ENCODE measurements at regions not wholly inside any gene's neighbourhood (a gene's known extent, or its start where the extent isn't known, plus 50 kb on each side); places are given as distances from the start of the nearest gene placed in this dataset.
"Not testable (repeated sequence)": the region's sequence is repeated elsewhere in the genome, so short reads cannot be mapped to it uniquely, and the experiment has no call there.

DNA sequence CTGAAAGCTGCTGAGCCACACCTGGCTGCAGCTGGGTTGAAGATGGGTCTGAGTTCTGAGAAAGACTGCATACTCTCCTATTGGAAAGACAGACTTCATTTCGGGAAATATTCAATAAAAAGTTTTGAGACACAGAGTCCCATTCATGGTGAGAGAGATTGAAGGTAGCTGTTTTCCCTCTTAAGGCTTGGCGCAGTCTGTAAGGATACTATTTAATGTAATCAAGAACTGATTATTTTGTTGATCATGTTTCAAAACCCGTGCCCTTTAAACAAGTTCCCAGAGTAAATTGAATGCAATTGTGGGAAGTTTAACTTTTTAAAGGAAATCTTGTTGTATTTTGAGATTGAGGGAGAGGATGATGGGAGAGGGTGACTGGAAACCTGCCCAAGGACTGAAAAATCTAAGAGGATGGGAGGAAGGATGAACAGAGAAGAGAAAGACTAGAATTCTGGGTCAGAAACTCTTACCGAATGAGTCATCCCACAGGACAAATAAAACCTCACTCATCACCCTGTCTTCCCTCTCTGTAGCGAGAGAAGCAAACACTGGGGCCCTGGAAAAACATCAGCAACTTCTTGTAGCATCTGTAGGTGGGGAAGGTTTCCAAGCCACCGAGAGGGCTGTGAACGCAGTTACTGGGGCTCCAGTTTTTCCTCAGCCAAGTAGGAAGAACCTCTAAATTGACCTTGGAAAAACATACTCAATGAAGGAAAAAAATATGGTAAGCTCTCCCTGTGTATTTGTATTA, 193.2 kb upstream of the TPRG1 start:
- Histone ChIP-seq H3K4me1 (ENCODE audit: control insufficient read depth, insufficient read depth, low read length) (no peaks in the 10 kb centered on the region), H3K36me3 (ENCODE audit: control insufficient read depth, insufficient read depth, low read length) (no peaks in the 10 kb centered on the region), H3K27me3 (ENCODE audit: control insufficient read depth, insufficient read depth, low read length) (peaks cover 4% of the 10 kb centered on the region), H3K9ac (ENCODE audit: low read length) (no peak overlapping the region), H3K27ac (ENCODE audit: low read depth, low read length) (no peak overlapping the region), H3K4me3 (ENCODE audit: low read length) (no peak overlapping the region)

- peaks cover 4% of the 10 kb centered on the region for H3K27me3 ChIP-seq (ENCODE audit: control insufficient read depth, insufficient read depth, low read length)
- no peaks in the 10 kb centered on the region for H3K36me3 ChIP-seq (ENCODE audit: control insufficient read depth, insufficient read depth, low read length)
- no peak overlapping the region for H3K27ac ChIP-seq (ENCODE audit: low read depth, low read length)
- no peaks in the 10 kb centered on the region for H3K4me1 ChIP-seq (ENCODE audit: control insufficient read depth, insufficient read depth, low read length)
- no peak overlapping the region for H3K9ac ChIP-seq (ENCODE audit: low read length)
- no peak overlapping the region for H3K4me3 ChIP-seq (ENCODE audit: low read length)
Measured at GRCh38 chr3:188979248-188979647, 192.5 kb upstream of the TPRG1 start.

- no peak overlapping the region for H3K9ac ChIP-seq (ENCODE audit: low read length)
- H3K36me3 ChIP-seq (ENCODE audit: control insufficient read depth, insufficient read depth, low read length): no peaks in the 10 kb centered on the region
- peaks cover 4% of the 10 kb centered on the region for H3K27me3 ChIP-seq (ENCODE audit: control insufficient read depth, insufficient read depth, low read length)
- no peak overlapping the region for H3K4me3 ChIP-seq (ENCODE audit: low read length)
- H3K27ac ChIP-seq (ENCODE audit: low read depth, low read length): no peak overlapping the region
- H3K4me1 ChIP-seq (ENCODE audit: control insufficient read depth, insufficient read depth, low read length): no peaks in the 10 kb centered on the region
Measured at GRCh38 chr3:188979669-188980310, 192.0 kb upstream of the TPRG1 start.

DNA sequence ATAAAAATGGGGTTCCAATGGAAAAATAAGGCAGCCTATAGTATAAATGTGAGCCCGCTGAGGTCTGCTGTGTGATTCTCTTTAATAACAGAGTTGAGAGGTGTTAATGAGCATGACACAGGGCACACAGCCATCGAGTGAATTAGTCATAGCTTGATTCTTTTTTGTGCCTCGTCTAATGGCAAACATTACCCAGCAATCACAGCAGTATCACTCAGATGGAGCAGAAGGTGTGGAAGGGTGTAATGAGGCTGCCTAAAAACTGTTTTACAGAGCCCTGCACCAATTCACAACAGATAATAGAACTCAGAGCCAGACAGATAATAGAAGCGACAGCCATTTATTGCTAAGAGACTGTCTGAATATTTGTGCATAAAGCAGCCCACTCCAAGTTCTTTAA, 178.6 kb upstream of the TPRG1 start:
- Histone ChIP-seq H3K36me3 (ENCODE audit: control insufficient read depth, insufficient read depth, low read length) (no peaks in the 10 kb centered on the region), H3K27ac (ENCODE audit: low read depth, low read length) (no peak overlapping the region), H3K4me1 (ENCODE audit: control insufficient read depth, insufficient read depth, low read length) (no peaks in the 10 kb centered on the region), H3K9ac (ENCODE audit: low read length) (no peak overlapping the region), H3K4me3 (ENCODE audit: low read length) (no peak overlapping the region), H3K27me3 (ENCODE audit: control insufficient read depth, insufficient read depth, low read length) (no peaks in the 10 kb centered on the region)

DNA sequence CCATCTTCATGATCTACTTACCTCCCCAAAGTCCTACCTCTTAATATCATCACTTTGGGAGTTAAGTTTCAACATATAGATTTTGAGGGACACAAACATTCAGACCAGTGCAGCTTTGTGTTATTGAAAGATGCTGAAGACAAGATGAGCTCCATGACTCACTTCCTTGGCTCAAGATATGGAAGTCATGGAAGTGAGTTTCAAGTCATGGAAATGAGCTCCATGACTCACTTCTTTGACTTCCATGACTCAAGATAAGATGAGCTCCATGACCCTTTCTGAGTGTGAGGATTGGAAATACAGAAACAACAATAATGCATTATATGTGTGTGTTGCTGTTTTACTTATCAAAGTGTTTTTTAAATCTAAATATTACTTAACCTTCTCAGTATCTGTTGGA, 170.2 kb upstream of the TPRG1 start:
- no peaks in the 10 kb centered on the region for H3K36me3 ChIP-seq (ENCODE audit: control insufficient read depth, insufficient read depth, low read length)
- no peak overlapping the region for H3K27ac ChIP-seq (ENCODE audit: low read depth, low read length)
- no peak overlapping the region for H3K4me3 ChIP-seq (ENCODE audit: low read length)
- no peaks in the 10 kb centered on the region for H3K4me1 ChIP-seq (ENCODE audit: control insufficient read depth, insufficient read depth, low read length)
- no peaks in the 10 kb centered on the region for H3K27me3 ChIP-seq (ENCODE audit: control insufficient read depth, insufficient read depth, low read length)
- H3K9ac ChIP-seq (ENCODE audit: low read length): no peak overlapping the region

GRCh38 chr3:189003410-189003809, 168.4 kb upstream of the TPRG1 start:
- Histone ChIP-seq H3K4me1 (ENCODE audit: control insufficient read depth, insufficient read depth, low read length) (no peaks in the 10 kb centered on the region), H3K27ac (ENCODE audit: low read depth, low read length) (no peak overlapping the region), H3K9ac (ENCODE audit: low read length) (no peak overlapping the region), H3K4me3 (ENCODE audit: low read length) (no peak overlapping the region), H3K36me3 (ENCODE audit: control insufficient read depth, insufficient read depth, low read length) (no peaks in the 10 kb centered on the region), H3K27me3 (ENCODE audit: control insufficient read depth, insufficient read depth, low read length) (no peaks in the 10 kb centered on the region)

GRCh38 chr3:189013224-189013888, 158.4 kb upstream of the TPRG1 start:
- Histone ChIP-seq H3K9ac (ENCODE audit: low read length) (no peak overlapping the region), H3K36me3 (ENCODE audit: control insufficient read depth, insufficient read depth, low read length) (no peaks in the 10 kb centered on the region)

DNA sequence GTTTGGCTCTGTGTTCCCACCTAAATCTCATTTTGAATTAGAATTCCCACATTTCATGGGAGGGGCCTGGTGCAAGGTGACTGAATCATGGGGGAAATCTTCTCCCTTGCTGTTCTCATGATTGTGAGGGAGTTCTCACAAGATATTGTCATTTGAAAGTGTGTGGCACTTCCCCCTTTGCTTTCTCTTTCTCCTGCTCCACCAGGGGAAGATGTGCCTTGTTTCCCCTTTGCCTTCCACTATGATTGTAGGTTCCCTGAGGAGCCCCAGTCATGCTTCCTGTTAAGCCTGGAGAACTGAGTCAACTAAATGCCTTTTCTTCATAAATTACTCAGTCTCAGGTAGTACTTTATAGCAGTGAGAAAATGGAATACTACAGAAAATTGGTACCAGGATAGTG, 157.2 kb upstream of the TPRG1 start:
- Histone ChIP-seq H3K4me1 (ENCODE audit: control insufficient read depth, insufficient read depth, low read length) (no peaks in the 10 kb centered on the region), H3K4me3 (ENCODE audit: low read length) (no peak overlapping the region), H3K27me3 (ENCODE audit: control insufficient read depth, insufficient read depth, low read length) (no peaks in the 10 kb centered on the region), H3K9ac (ENCODE audit: low read length) (no peak overlapping the region), H3K36me3 (ENCODE audit: control insufficient read depth, insufficient read depth, low read length) (no peaks in the 10 kb centered on the region), H3K27ac (ENCODE audit: low read depth, low read length) (no peak overlapping the region)

More at GRCh38 chr3:189013224-189013888, 158.4 kb upstream of the TPRG1 start:
- H3K4me1 ChIP-seq (ENCODE audit: control insufficient read depth, insufficient read depth, low read length): no peaks in the 10 kb centered on the region
- no peaks in the 10 kb centered on the region for H3K27me3 ChIP-seq (ENCODE audit: control insufficient read depth, insufficient read depth, low read length)
- no peak overlapping the region for H3K27ac ChIP-seq (ENCODE audit: low read depth, low read length)
- H3K4me3 ChIP-seq (ENCODE audit: low read length): no peak overlapping the region

DNA sequence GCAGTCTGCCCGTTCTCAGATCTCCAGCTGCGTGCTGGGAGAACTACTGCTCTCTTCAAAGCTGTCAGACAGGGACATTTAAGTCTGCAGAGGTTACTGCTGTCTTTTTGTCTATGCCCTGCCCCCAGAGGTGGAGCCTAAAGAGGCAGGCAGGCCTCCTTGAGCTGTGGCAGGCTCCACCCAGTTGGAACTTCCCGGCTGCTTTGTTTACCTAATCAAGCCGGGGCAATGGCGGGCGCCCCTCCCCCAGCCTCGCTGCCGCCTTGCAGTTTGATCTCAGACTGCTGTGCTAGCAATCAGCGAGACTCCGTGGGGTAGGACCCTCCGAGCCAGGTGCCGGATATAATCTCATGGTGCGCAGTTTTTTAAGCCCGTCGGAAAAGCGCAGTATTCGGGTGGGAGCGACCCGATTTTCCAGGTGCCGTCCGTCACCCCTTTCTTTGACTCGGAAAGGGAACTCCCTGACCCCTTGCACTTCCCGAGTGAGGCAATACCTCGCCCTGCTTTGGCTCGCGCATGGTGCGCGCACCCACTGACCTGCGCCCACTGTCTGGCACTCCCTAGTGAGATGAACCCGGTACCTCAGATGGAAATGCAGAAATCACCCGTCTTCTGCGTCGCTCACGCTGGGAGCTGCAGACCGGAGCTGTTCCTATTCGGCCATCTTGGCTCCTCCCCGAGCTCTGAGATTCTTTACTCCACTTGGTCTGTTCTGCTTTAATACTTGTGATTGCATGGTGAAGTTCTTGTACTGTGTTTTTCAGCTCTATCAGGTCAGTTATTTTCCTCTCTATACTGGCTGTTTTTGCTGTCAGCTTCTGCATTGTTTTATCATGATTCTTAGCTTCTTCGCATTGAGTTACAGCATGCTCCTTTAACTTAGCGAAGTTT, 148.9 kb upstream of the TPRG1 start:
- H3K27me3 ChIP-seq (ENCODE audit: control insufficient read depth, insufficient read depth, low read length); H3K36me3 ChIP-seq (ENCODE audit: control insufficient read depth, insufficient read depth, low read length); H3K27ac ChIP-seq (ENCODE audit: low read depth, low read length); H3K4me3 ChIP-seq (ENCODE audit: low read length); H3K4me1 ChIP-seq (ENCODE audit: control insufficient read depth, insufficient read depth, low read length); H3K9ac ChIP-seq (ENCODE audit: low read length): not testable (repeated sequence)

DNA sequence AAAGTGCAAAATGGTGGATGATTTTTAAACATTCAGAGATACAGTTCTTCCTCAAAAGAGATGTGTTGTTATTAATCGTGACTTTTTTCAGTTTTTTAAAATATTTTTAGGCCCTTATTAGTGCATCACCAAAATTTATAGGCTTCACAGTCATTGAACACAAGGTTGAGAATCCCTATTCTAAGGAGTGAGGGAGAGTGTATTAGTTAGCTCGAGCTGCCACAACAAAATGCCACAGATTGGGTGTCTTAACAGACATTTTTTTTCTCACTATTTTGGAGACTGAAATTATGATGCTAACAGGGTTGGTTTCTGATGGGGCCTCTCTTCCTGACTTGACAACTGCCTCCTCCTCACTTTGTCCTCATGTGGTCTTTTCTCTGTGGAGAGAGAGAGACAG, 145.9 kb upstream of the TPRG1 start:
- no peaks in the 10 kb centered on the region for H3K4me1 ChIP-seq (ENCODE audit: control insufficient read depth, insufficient read depth, low read length)
- H3K27me3 ChIP-seq (ENCODE audit: control insufficient read depth, insufficient read depth, low read length): no peaks in the 10 kb centered on the region
- H3K27ac ChIP-seq (ENCODE audit: low read depth, low read length): no peak overlapping the region
- no peak overlapping the region for H3K9ac ChIP-seq (ENCODE audit: low read length)
- H3K4me3 ChIP-seq (ENCODE audit: low read length): no peak overlapping the region
- no peaks in the 10 kb centered on the region for H3K36me3 ChIP-seq (ENCODE audit: control insufficient read depth, insufficient read depth, low read length)

GRCh38 chr3:189027626-189028155, 144.1 kb upstream of the TPRG1 start:
- Histone ChIP-seq H3K27ac (ENCODE audit: low read depth, low read length) (no peak overlapping the region), H3K36me3 (ENCODE audit: control insufficient read depth, insufficient read depth, low read length) (no peaks in the 10 kb centered on the region), H3K9ac (ENCODE audit: low read length) (no peak overlapping the region), H3K4me3 (ENCODE audit: low read length) (no peak overlapping the region), H3K27me3 (ENCODE audit: control insufficient read depth, insufficient read depth, low read length) (no peaks in the 10 kb centered on the region), H3K4me1 (ENCODE audit: control insufficient read depth, insufficient read depth, low read length) (no peaks in the 10 kb centered on the region)
